ENCODE measurements at regions not wholly inside any gene's neighbourhood (a gene's known extent, or its start where the extent isn't known, plus 50 kb on each side); places are given as distances from the start of the nearest gene placed in this dataset.
"Not testable (repeated sequence)": the region's sequence is repeated elsewhere in the genome, so short reads cannot be mapped to it uniquely, and the experiment has no call there.

- no peak for DNase-seq
Measured at GRCh38 chr2:212858496-212858895, 292.9 kb downstream of the IKZF2 start.

- no peak for DNase-seq
Measured at GRCh38 chr2:212854771-212855170, 296.6 kb downstream of the IKZF2 start.

GRCh38 chr2:212854116-212854515 lies 297.3 kb downstream of the IKZF2 start:
- no peak for DNase-seq

- DNase-seq = no peak
Measured at GRCh38 chr2:212845941-212846340, 305.5 kb downstream of the IKZF2 start.

- DNase-seq = no peak
Measured at GRCh38 chr2:212843409-212844199, 305.0 kb upstream of the ERBB4 start.

GRCh38 chr2:212842544-212843185 lies 304.1 kb upstream of the ERBB4 start:
- DNase-seq = no peak

- no peak for DNase-seq
Measured at GRCh38 chr2:212841460-212841859, 302.9 kb upstream of the ERBB4 start.

GRCh38 chr2:212832211-212833195 lies 293.9 kb upstream of the ERBB4 start:
- DNase-seq = no peak

GRCh38 chr2:212831671-212832199 lies 293.1 kb upstream of the ERBB4 start:
- DNase-seq = no peak

- DNase-seq = no peak
Measured at GRCh38 chr2:212816267-212816666, 277.7 kb upstream of the ERBB4 start.

- peak; percentile 23 for DNase-seq
Measured at GRCh38 chr2:212815453-212815852, 276.9 kb upstream of the ERBB4 start.

- DNase-seq = no peak
Measured at GRCh38 chr2:212814941-212815340, 276.3 kb upstream of the ERBB4 start.

GRCh38 chr2:212811921-212812320 lies 273.3 kb upstream of the ERBB4 start:
- DNase-seq = no peak

- DNase-seq = no peak
Measured at GRCh38 chr2:212811036-212811805, 272.6 kb upstream of the ERBB4 start.

- no peak for DNase-seq
Measured at GRCh38 chr2:212797484-212798205, 259.0 kb upstream of the ERBB4 start.

- no peak for DNase-seq
Measured at GRCh38 chr2:212794471-212794870, 255.9 kb upstream of the ERBB4 start.

GRCh38 chr2:212791569-212791968 lies 253.0 kb upstream of the ERBB4 start:
- DNase-seq = no peak

- not testable (repeated sequence) for DNase-seq
Measured at GRCh38 chr2:212786088-212786487, 247.5 kb upstream of the ERBB4 start.

- DNase-seq = no peak
Measured at GRCh38 chr2:212777020-212777491, 238.5 kb upstream of the ERBB4 start.

GRCh38 chr2:212773808-212774339 lies 235.3 kb upstream of the ERBB4 start:
- no peak for DNase-seq

- no peak for DNase-seq
Measured at GRCh38 chr2:212770240-212770639, 231.6 kb upstream of the ERBB4 start.

Measured in NK-92 treated with Interleukin-12 subunit alpha and Interleukin-12 subunit beta, amount 100 ng/mL, for 24 hours (cell line).